ENCODE measurements at regions not wholly inside any gene's neighbourhood (a gene's known extent, or its start where the extent isn't known, plus 50 kb on each side); places are given as distances from the start of the nearest gene placed in this dataset.
A peak's percentile ranks its signal among the peaks of the same experiment; 100 is the strongest.

GRCh38 chr18:24930478-24930877 lies 421.5 kb downstream of the ZNF521 start:
- no peak overlapping the region for H3K4ac ChIP-seq (ENCODE audit: low read length)
- no peaks in the 10 kb centered on the region for H3K27me3 ChIP-seq (ENCODE audit: control insufficient read depth in 3 of 3, insufficient read depth in 3 of 3, low read depth in 1 of 3, low read length in 3 of 3)
- no peak overlapping the region for H3K9ac ChIP-seq (ENCODE audit: low read depth, low read length, poor library complexity)
- H3K14ac ChIP-seq (ENCODE audit: low read length) = no peak overlapping the region
- no peak overlapping the region for H2BK15ac ChIP-seq (ENCODE audit: low read length)
- no peak overlapping the region for H4K91ac ChIP-seq (ENCODE audit: low read depth, low read length, poor library complexity)
- H2BK5ac ChIP-seq (ENCODE audit: low read length) = no peak overlapping the region
- no peak overlapping the region for H3K27ac ChIP-seq (replicated peaks; ENCODE audit: low read length)
- WGBS, 2 donors (ENCODE audit: extremely low coverage in 2 of 2, insufficient read length in 2 of 2, insufficient replicate concordance in 1 of 2) = no CpG with 5 or more reads among the region's 2 CpGs
- no peak overlapping the region for H3K23ac ChIP-seq (ENCODE audit: low read depth, low read length, poor library complexity)
- no peak for DNase-seq (ENCODE audit: low spot score)
- H2BK12ac ChIP-seq (ENCODE audit: low read length) = no peak overlapping the region
- no peak overlapping the region for H2BK120ac ChIP-seq (ENCODE audit: low read depth, low read length)
- H4K8ac ChIP-seq (ENCODE audit: low read depth, low read length) = no peak overlapping the region
- peaks cover 2 to 13% of the 10 kb centered on the region in 2 donors for H3K9me3 ChIP-seq (replicated peaks in 1 of 2; ENCODE audit: control insufficient read depth in 2 of 2, insufficient read depth in 1 of 2, low read depth in 1 of 2, low read length in 2 of 2)
- H3K4me2 ChIP-seq (ENCODE audit: insufficient read depth, low read length, poor library complexity, severe bottlenecking) = no peak overlapping the region
- H3K36me3 ChIP-seq (replicated peaks in 1 of 2; ENCODE audit: control insufficient read depth in 2 of 2, insufficient read depth in 2 of 2, low read length in 2 of 2) = no peaks in the 10 kb centered on the region
- no peaks in the 10 kb centered on the region for H3K79me1 ChIP-seq (ENCODE audit: low read depth, low read length)
- no peak overlapping the region for H2AFZ ChIP-seq (ENCODE audit: low read length)
- H2AK5ac ChIP-seq (ENCODE audit: low read depth, low read length) = no peak overlapping the region
- H3K4me1 ChIP-seq (ENCODE audit: control insufficient read depth in 2 of 2, insufficient read depth in 1 of 2, low read depth in 1 of 2, low read length in 2 of 2) = peaks cover 3 to 12% of the 10 kb centered on the region in 2 donors
- no peak overlapping the region for H3K18ac ChIP-seq (ENCODE audit: low read length)
- H3K4me3 ChIP-seq (ENCODE audit: low read length in 2 of 2) = no peak overlapping the region

GRCh38 chr18:24930971-24931370 lies 421.0 kb downstream of the ZNF521 start:
- Histone ChIP-seq H2AFZ (ENCODE audit: low read length) (peak overlapping the region; percentile 39), H3K4me3 (ENCODE audit: low read length in 2 of 2) (no peak overlapping the region), H3K4me1 (ENCODE audit: control insufficient read depth in 2 of 2, insufficient read depth in 1 of 2, low read depth in 1 of 2, low read length in 2 of 2) (peaks cover 3 to 12% of the 10 kb centered on the region in 2 donors), H3K36me3 (replicated peaks in 1 of 2; ENCODE audit: control insufficient read depth in 2 of 2, insufficient read depth in 2 of 2, low read length in 2 of 2) (no peaks in the 10 kb centered on the region), H2BK5ac (ENCODE audit: low read length) (no peak overlapping the region), H3K9me3 (replicated peaks in 1 of 2; ENCODE audit: control insufficient read depth in 2 of 2, insufficient read depth in 1 of 2, low read depth in 1 of 2, low read length in 2 of 2) (peaks cover 2 to 13% of the 10 kb centered on the region in 2 donors), H2BK15ac (ENCODE audit: low read length) (no peak overlapping the region), H3K18ac (ENCODE audit: low read length) (no peak overlapping the region), H2BK12ac (ENCODE audit: low read length) (no peak overlapping the region), H2AK5ac (ENCODE audit: low read depth, low read length) (no peak overlapping the region), H3K4ac (ENCODE audit: low read length) (no peak overlapping the region), H3K9ac (ENCODE audit: low read depth, low read length, poor library complexity) (no peak overlapping the region), H3K23ac (ENCODE audit: low read depth, low read length, poor library complexity) (no peak overlapping the region), H3K27ac (replicated peaks; ENCODE audit: low read length) (no peak overlapping the region), H3K14ac (ENCODE audit: low read length) (no peak overlapping the region), H4K91ac (ENCODE audit: low read depth, low read length, poor library complexity) (no peak overlapping the region), H3K79me1 (ENCODE audit: low read depth, low read length) (no peaks in the 10 kb centered on the region), H3K4me2 (ENCODE audit: insufficient read depth, low read length, poor library complexity, severe bottlenecking) (no peak overlapping the region), H2BK120ac (ENCODE audit: low read depth, low read length) (no peak overlapping the region), H3K27me3 (ENCODE audit: control insufficient read depth in 3 of 3, insufficient read depth in 3 of 3, low read depth in 1 of 3, low read length in 3 of 3) (no peaks in the 10 kb centered on the region), H4K8ac (ENCODE audit: low read depth, low read length) (no peak overlapping the region)
- no CpG with 5 or more reads among the region's 6 CpGs for WGBS, 2 donors (ENCODE audit: extremely low coverage in 2 of 2, insufficient read length in 2 of 2, insufficient replicate concordance in 1 of 2)
- no peak for DNase-seq (ENCODE audit: low spot score)

GRCh38 chr18:24933345-24933744 lies 418.6 kb downstream of the ZNF521 start:
- no peak overlapping the region for H2BK12ac ChIP-seq (ENCODE audit: low read length)
- H2BK5ac ChIP-seq (ENCODE audit: low read length) = no peak overlapping the region
- no peak for DNase-seq (ENCODE audit: low spot score)
- no peaks in the 10 kb centered on the region for H3K27me3 ChIP-seq (ENCODE audit: control insufficient read depth in 3 of 3, insufficient read depth in 3 of 3, low read depth in 1 of 3, low read length in 3 of 3)
- H3K9me3 ChIP-seq (replicated peaks in 1 of 2; ENCODE audit: control insufficient read depth in 2 of 2, insufficient read depth in 1 of 2, low read depth in 1 of 2, low read length in 2 of 2) = peaks cover 2 to 13% of the 10 kb centered on the region in 2 donors
- peaks cover 3 to 13% of the 10 kb centered on the region in 2 donors for H3K4me1 ChIP-seq (ENCODE audit: control insufficient read depth in 2 of 2, insufficient read depth in 1 of 2, low read depth in 1 of 2, low read length in 2 of 2)
- no peak overlapping the region for H2BK15ac ChIP-seq (ENCODE audit: low read length)
- H3K36me3 ChIP-seq (replicated peaks in 1 of 2; ENCODE audit: control insufficient read depth in 2 of 2, insufficient read depth in 2 of 2, low read length in 2 of 2) = no peaks in the 10 kb centered on the region
- no peak overlapping the region for H2BK120ac ChIP-seq (ENCODE audit: low read depth, low read length)
- no peak overlapping the region for H4K8ac ChIP-seq (ENCODE audit: low read depth, low read length)
- no peak overlapping the region for H3K4me2 ChIP-seq (ENCODE audit: insufficient read depth, low read length, poor library complexity, severe bottlenecking)
- no peak overlapping the region for H3K14ac ChIP-seq (ENCODE audit: low read length)
- H3K4ac ChIP-seq (ENCODE audit: low read length) = no peak overlapping the region
- no peak overlapping the region for H3K9ac ChIP-seq (ENCODE audit: low read depth, low read length, poor library complexity)
- no peak overlapping the region for H2AK5ac ChIP-seq (ENCODE audit: low read depth, low read length)
- no peak overlapping the region for H3K4me3 ChIP-seq (ENCODE audit: low read length in 2 of 2)
- no peak overlapping the region for H3K18ac ChIP-seq (ENCODE audit: low read length)
- no peak overlapping the region for H3K27ac ChIP-seq (replicated peaks; ENCODE audit: low read length)
- no peak overlapping the region for H3K23ac ChIP-seq (ENCODE audit: low read depth, low read length, poor library complexity)
- no peak overlapping the region for H4K91ac ChIP-seq (ENCODE audit: low read depth, low read length, poor library complexity)
- no peaks in the 10 kb centered on the region for H3K79me1 ChIP-seq (ENCODE audit: low read depth, low read length)
- no peak overlapping the region for H2AFZ ChIP-seq (ENCODE audit: low read length)
- WGBS, 2 donors (ENCODE audit: extremely low coverage in 2 of 2, insufficient read length in 2 of 2, insufficient replicate concordance in 1 of 2) = no CpG with 5 or more reads among the region's 3 CpGs

GRCh38 chr18:24934258-24934932 lies 417.6 kb downstream of the ZNF521 start:
- H3K23ac ChIP-seq (ENCODE audit: low read depth, low read length, poor library complexity) = no peak overlapping the region
- no peaks in the 10 kb centered on the region for H3K79me1 ChIP-seq (ENCODE audit: low read depth, low read length)
- DNase-seq (ENCODE audit: low spot score) = no peak
- no peak overlapping the region for H3K4me2 ChIP-seq (ENCODE audit: insufficient read depth, low read length, poor library complexity, severe bottlenecking)
- no peaks in the 10 kb centered on the region for H3K36me3 ChIP-seq (replicated peaks in 1 of 2; ENCODE audit: control insufficient read depth in 2 of 2, insufficient read depth in 2 of 2, low read length in 2 of 2)
- no peak overlapping the region for H3K27ac ChIP-seq (replicated peaks; ENCODE audit: low read length)
- no peak overlapping the region for H2AFZ ChIP-seq (ENCODE audit: low read length)
- no peak overlapping the region for H2BK12ac ChIP-seq (ENCODE audit: low read length)
- WGBS, 2 donors (ENCODE audit: extremely low coverage in 2 of 2, insufficient read length in 2 of 2, insufficient replicate concordance in 1 of 2) = no CpG with 5 or more reads among the region's 7 CpGs
- H3K4me3 ChIP-seq (ENCODE audit: low read length in 2 of 2) = no peak overlapping the region
- H3K9ac ChIP-seq (ENCODE audit: low read depth, low read length, poor library complexity) = no peak overlapping the region
- peaks cover 2 to 13% of the 10 kb centered on the region in 2 donors for H3K9me3 ChIP-seq (replicated peaks in 1 of 2; ENCODE audit: control insufficient read depth in 2 of 2, insufficient read depth in 1 of 2, low read depth in 1 of 2, low read length in 2 of 2)
- no peak overlapping the region for H2BK5ac ChIP-seq (ENCODE audit: low read length)
- no peak overlapping the region for H2BK15ac ChIP-seq (ENCODE audit: low read length)
- no peak overlapping the region for H3K18ac ChIP-seq (ENCODE audit: low read length)
- no peak overlapping the region for H2BK120ac ChIP-seq (ENCODE audit: low read depth, low read length)
- H4K91ac ChIP-seq (ENCODE audit: low read depth, low read length, poor library complexity) = no peak overlapping the region
- H3K4me1 ChIP-seq (ENCODE audit: control insufficient read depth in 2 of 2, insufficient read depth in 1 of 2, low read depth in 1 of 2, low read length in 2 of 2) = peaks cover 3 to 12% of the 10 kb centered on the region in 2 donors
- no peak overlapping the region for H3K4ac ChIP-seq (ENCODE audit: low read length)
- no peak overlapping the region for H2AK5ac ChIP-seq (ENCODE audit: low read depth, low read length)
- no peaks in the 10 kb centered on the region for H3K27me3 ChIP-seq (ENCODE audit: control insufficient read depth in 3 of 3, insufficient read depth in 3 of 3, low read depth in 1 of 3, low read length in 3 of 3)
- no peak overlapping the region for H4K8ac ChIP-seq (ENCODE audit: low read depth, low read length)
- H3K14ac ChIP-seq (ENCODE audit: low read length) = no peak overlapping the region
